OCI-LY7 (cell line): ENCODE measurements at regions not wholly inside any gene's neighbourhood (a gene's known extent, or its start where the extent isn't known, plus 50 kb on each side); places are given as distances from the start of the nearest gene placed in this dataset.

ENCODE experiments used
- BruUV-seq: library from RNA; stranded (reverse); fragments of 400-500 nt; replicated peaks from 2 replicates; lab custom pipeline; 2021; lab: Mats Ljungman, UMichigan
- CTCF ChIA-PET: fragments of 300-600 bp; sonication (Branson Sonifier 250); formaldehyde crosslinking; loops from one replicate; lab custom pipeline; 2022; ENCODE audit warnings: antibody characterized with exemption; ENCODE audit not compliant: unreplicated experiment; lab: Charles Lee
- POLR2A ChIA-PET: fragments of 300-600 bp; sonication (Branson Sonifier 250); formaldehyde crosslinking; loops from one replicate; lab custom pipeline; 2022; ENCODE audit warnings: antibody characterized with exemption; lab: Charles Lee
- DNase-seq: peaks from one replicate; pipeline ENCODE4 v3.0.0-alpha.2; 2015; ENCODE audit warnings: low spot score
- H2AFZ ChIP-seq: fragments of 200-600 bp; sonication (generic), shearing (Covaris generic); 2 replicates; pipeline ENCODE4 v1.6.1; 2014; ENCODE audit warnings: mild to moderate bottlenecking, antibody characterized with exemption, low read length, moderate library complexity
- H3K27ac ChIP-seq: fragments of 200-600 bp; sonication (generic); 2 replicates; pipeline ENCODE4 v1.5.1; 2014; ENCODE audit warnings: mixed run types, low read depth, mild to moderate bottlenecking, moderate library complexity, low read length, inconsistent platforms; ENCODE audit not compliant: poor library complexity, severe bottlenecking
- H3K36me3 ChIP-seq: fragments of 200-600 bp; sonication (generic); 2 replicates; pipeline ENCODE4 v1.6.1; 2014; ENCODE audit warnings: mild to moderate bottlenecking, antibody characterized with exemption, low read length, moderate library complexity, mixed read lengths; ENCODE audit not compliant: insufficient read depth
- H3K4me1 ChIP-seq: fragments of 200-600 bp; sonication (generic); 2 replicates; pipeline ENCODE4 v1.5.1; 2014; ENCODE audit warnings: mild to moderate bottlenecking, low read length; ENCODE audit not compliant: insufficient read depth, poor library complexity, severe bottlenecking
- H3K4me2 ChIP-seq: fragments of 200-600 bp; sonication (generic); 2 replicates; pipeline ENCODE4 v1.6.1; 2014; ENCODE audit warnings: mild to moderate bottlenecking, low read length
- H3K4me3 ChIP-seq: fragments of 200-600 bp; sonication (generic); 2 replicates; pipeline ENCODE4 v1.5.1; 2014; ENCODE audit warnings: mild to moderate bottlenecking, low read depth, low read length; ENCODE audit not compliant: poor library complexity, severe bottlenecking
- H3K79me2 ChIP-seq: fragments of 200-600 bp; sonication (generic); 2 replicates; pipeline ENCODE4 v1.6.1; 2016; ENCODE audit warnings: low read depth, mild to moderate bottlenecking, low read length, moderate library complexity, mixed read lengths; ENCODE audit not compliant: insufficient read depth
- H3K9me2 ChIP-seq: fragments of 200-600 bp; sonication (generic); 2 replicates; pipeline ENCODE4 v1.6.1; 2016; ENCODE audit warnings: mild to moderate bottlenecking, low read length, mixed read lengths; ENCODE audit not compliant: insufficient read depth
- H3K9me3 ChIP-seq: fragments of 200-600 bp; sonication (generic); 2 replicates; pipeline ENCODE4 v1.6.1; 2014; ENCODE audit warnings: mild to moderate bottlenecking, mixed run types, low read length, mixed read lengths
- H4K20me1 ChIP-seq: fragments of 200-600 bp; sonication (generic); 2 replicates; pipeline ENCODE4 v1.6.1; 2014; ENCODE audit warnings: mild to moderate bottlenecking, antibody characterized with exemption, low read length, moderate library complexity, mixed read lengths; ENCODE audit not compliant: insufficient read depth
- CTCF ChIP-seq: fragments of 200-600 bp; sonication (generic); conservative IDR thresholded peaks from 2 replicates; pipeline ENCODE4 v1.5.1; 2014; ENCODE audit warnings: mild to moderate bottlenecking, antibody characterized with exemption, low read length, moderate library complexity, mixed read lengths
- EZH2phosphoT487 ChIP-seq: fragments of 200-600 bp; sonication (generic); IDR thresholded peaks from 2 replicates; pipeline ENCODE4 v1.6.1; 2018; ENCODE audit warnings: low read depth, borderline replicate concordance, mild to moderate bottlenecking, mixed run types, antibody characterized with exemption, low read length, moderate library complexity, mixed read lengths
- intact Hi-C: fragments of 100-400 bp; cut with micrococcal nuclease; formaldehyde crosslinking; loops from one replicate; pipeline ENCODE4 v1.10.0; 2022; ENCODE audit not compliant: unreplicated experiment

- Histone ChIP-seq H2AFZ (no peak overlapping the region), H3K79me2 (no peaks in the 10 kb centered on the region), H3K9me2 (no peaks in the 10 kb centered on the region), H3K4me3 (no peak overlapping the region), H3K9me3 (no peaks in the 10 kb centered on the region), H3K4me1 (no peaks in the 10 kb centered on the region), H3K36me3 (no peaks in the 10 kb centered on the region), H3K4me2 (no peak overlapping the region), H4K20me1 (no peaks in the 10 kb centered on the region), H3K27ac (no peak overlapping the region)
- TF ChIP-seq CTCF, result no peak
- no peak for TF ChIP-seq EZH2phosphoT487
- CTCF ChIA-PET, result interaction anchor here (0.6 kb wide), 1 partner anchor 463 kb away, joined by 3 read pairs; no protein-coding TSS in a partner anchor
- POLR2A ChIA-PET, result interaction anchor here (0.5 to 0.6 kb wide), 2 partner anchors 893 to 1054 kb away, joined by 3 read pairs; no protein-coding TSS in a partner anchor
- intact Hi-C loops, result no loop called here
- no TSS peak for BruUV-seq
- no peak for DNase-seq
Measured at GRCh38 chr11:112759418-112759817, 201.8 kb upstream of the NCAM1 start.

GRCh38 chr11:112760396-112761059, 200.7 kb upstream of the NCAM1 start:
- H3K79me2 ChIP-seq, result no peaks in the 10 kb centered on the region

More at GRCh38 chr11:112760396-112761059, 200.7 kb upstream of the NCAM1 start:
- Histone ChIP-seq H3K9me2 (no peaks in the 10 kb centered on the region), H3K4me2 (no peak overlapping the region), H3K4me3 (no peak overlapping the region), H3K4me1 (no peaks in the 10 kb centered on the region), H3K9me3 (no peaks in the 10 kb centered on the region), H4K20me1 (no peaks in the 10 kb centered on the region), H3K36me3 (no peaks in the 10 kb centered on the region), H3K27ac (no peak overlapping the region), H2AFZ (no peak overlapping the region)
- CTCF ChIA-PET, result no interaction called here
- POLR2A ChIA-PET, result no interaction called here
- intact Hi-C loops, result no loop called here
- DNase-seq, result no peak
- no TSS peak for BruUV-seq
- TF ChIP-seq CTCF (no peak), EZH2phosphoT487 (no peak)
